ENCODE measurements at regions not wholly inside any gene's neighbourhood (a gene's known extent, or its start where the extent isn't known, plus 50 kb on each side); places are given as distances from the start of the nearest gene placed in this dataset.

GRCh38 chr13:111402441-111402840 lies 82.0 kb downstream of the TEX29 start:
- Histone ChIP-seq H3K4me1 (ENCODE audit: insufficient read depth, low read length) (no peaks in the 10 kb centered on the region), H3K9ac (ENCODE audit: low read depth, low read length) (no peak overlapping the region), H3K4me3 (ENCODE audit: low read length) (no peak overlapping the region), H3K27ac (ENCODE audit: low read depth, low read length) (no peak overlapping the region), H3K27me3 (ENCODE audit: insufficient read depth, low read length) (no peaks in the 10 kb centered on the region), H3K36me3 (ENCODE audit: insufficient read depth, low read length) (no peaks in the 10 kb centered on the region), H3K9me3 (ENCODE audit: insufficient read depth, low read depth, low read length) (no peaks in the 10 kb centered on the region)
- 93% methylated on average over 15 of the region's 15 CpGs for WGBS

DNA sequence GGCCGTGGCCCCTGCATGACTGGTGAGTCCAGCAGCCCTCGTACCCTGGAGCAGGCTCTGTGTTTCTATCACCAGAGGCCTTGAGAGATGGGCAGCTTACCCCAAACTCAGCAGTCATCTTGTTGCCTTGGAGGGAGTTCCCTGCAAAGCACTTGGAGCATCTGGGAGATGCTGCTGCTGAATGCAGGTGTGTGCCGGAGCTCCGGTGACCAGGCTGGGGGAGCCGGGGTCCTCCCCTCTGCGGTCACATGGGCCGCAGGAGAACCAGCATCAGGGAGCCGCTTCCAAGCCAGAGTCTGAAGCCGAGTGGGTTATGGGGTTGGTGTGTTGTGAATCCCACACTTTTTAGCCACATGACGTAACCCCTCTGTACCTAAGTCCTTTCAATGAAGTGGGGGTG lies 82.8 kb downstream of the TEX29 start:
- Histone ChIP-seq H3K4me1 (ENCODE audit: insufficient read depth, low read length) (no peaks in the 10 kb centered on the region), H3K9me3 (ENCODE audit: insufficient read depth, low read depth, low read length) (no peaks in the 10 kb centered on the region), H3K27ac (ENCODE audit: low read depth, low read length) (no peak overlapping the region), H3K27me3 (ENCODE audit: insufficient read depth, low read length) (no peaks in the 10 kb centered on the region), H3K9ac (ENCODE audit: low read depth, low read length) (no peak overlapping the region), H3K4me3 (ENCODE audit: low read length) (no peak overlapping the region), H3K36me3 (ENCODE audit: insufficient read depth, low read length) (no peaks in the 10 kb centered on the region)
- 97% methylated on average over 10 of the region's 10 CpGs for WGBS

DNA sequence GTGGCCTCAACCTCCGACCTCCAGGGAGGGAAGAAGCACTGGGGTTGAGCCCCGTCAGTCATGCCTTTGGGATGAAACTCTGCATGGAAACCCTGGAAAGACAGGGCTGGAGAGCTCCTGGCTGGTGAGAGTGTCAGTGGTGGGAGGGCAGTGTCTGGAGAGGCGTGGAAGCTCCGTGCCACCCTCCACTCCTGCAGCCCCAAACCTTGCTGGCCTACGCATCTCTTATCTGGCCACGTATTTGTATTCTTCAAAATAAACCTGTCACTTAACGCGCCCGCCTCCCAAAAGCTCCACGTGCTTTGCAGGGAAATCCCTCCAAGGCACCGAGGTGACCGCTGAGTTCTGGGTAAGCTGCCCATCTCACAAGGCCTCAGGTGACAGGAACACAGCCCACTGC lies 84.3 kb downstream of the TEX29 start:
- no peaks in the 10 kb centered on the region for H3K9me3 ChIP-seq (ENCODE audit: insufficient read depth, low read depth, low read length)
- no peak overlapping the region for H3K27ac ChIP-seq (ENCODE audit: low read depth, low read length)
- no peak overlapping the region for H3K9ac ChIP-seq (ENCODE audit: low read depth, low read length)
- WGBS, result 94% methylated on average over 12 of the region's 12 CpGs
- no peaks in the 10 kb centered on the region for H3K4me1 ChIP-seq (ENCODE audit: insufficient read depth, low read length)
- H3K4me3 ChIP-seq (ENCODE audit: low read length), result no peak overlapping the region
- H3K36me3 ChIP-seq (ENCODE audit: insufficient read depth, low read length), result no peaks in the 10 kb centered on the region
- H3K27me3 ChIP-seq (ENCODE audit: insufficient read depth, low read length), result no peaks in the 10 kb centered on the region

- no peaks in the 10 kb centered on the region for H3K27me3 ChIP-seq (ENCODE audit: insufficient read depth, low read length)
- no peaks in the 10 kb centered on the region for H3K36me3 ChIP-seq (ENCODE audit: insufficient read depth, low read length)
These were observed 86.2 kb downstream of the TEX29 start for GRCh38 chr13:111406636-111407035.

DNA sequence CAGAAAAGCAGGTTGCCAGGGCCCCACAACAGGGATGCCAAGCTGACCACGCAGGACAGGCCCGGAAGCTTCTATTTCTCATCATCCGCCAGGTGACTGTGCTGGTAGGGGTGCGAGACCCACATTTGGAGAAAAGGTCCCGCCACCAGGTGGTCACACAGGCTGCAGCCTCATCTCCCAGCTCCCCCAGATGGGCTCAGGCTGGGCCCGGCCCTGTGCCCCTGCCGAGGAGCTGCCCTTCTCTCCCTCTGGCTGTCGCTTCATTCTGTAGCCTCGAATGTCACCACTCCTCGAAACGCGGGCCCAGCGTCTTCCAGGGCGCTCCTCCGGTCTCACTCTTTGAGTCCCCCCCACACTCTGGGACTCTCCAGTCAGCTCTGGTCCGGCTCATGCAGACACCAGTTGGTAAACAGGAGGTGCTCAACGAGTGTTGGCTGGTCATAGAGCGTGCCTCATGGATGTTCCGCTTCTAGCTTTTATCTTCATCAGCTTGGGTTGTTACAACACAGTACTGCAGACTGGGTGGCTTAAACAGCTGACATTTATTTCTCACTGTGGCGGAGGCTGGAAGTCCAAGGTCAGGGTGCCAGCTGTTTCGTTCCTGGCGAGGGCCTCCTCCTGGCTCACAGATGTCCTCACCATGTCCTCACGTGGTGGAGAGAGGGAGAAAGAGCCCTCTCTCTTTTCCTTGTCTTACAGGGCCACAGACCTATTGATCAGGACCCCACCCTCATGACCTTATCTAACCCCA lies 87.1 kb downstream of the TEX29 start:
- H3K4me1 ChIP-seq (ENCODE audit: insufficient read depth, low read length), result no peaks in the 10 kb centered on the region
- H3K9me3 ChIP-seq (ENCODE audit: insufficient read depth, low read depth, low read length), result no peaks in the 10 kb centered on the region
- H3K4me3 ChIP-seq (ENCODE audit: low read length), result no peak overlapping the region
- H3K27ac ChIP-seq (ENCODE audit: low read depth, low read length), result no peak overlapping the region
- WGBS, result 95% methylated on average over 23 of the region's 23 CpGs
- no peak overlapping the region for H3K9ac ChIP-seq (ENCODE audit: low read depth, low read length)
- H3K27me3 ChIP-seq (ENCODE audit: insufficient read depth, low read length), result no peaks in the 10 kb centered on the region
- H3K36me3 ChIP-seq (ENCODE audit: insufficient read depth, low read length), result no peaks in the 10 kb centered on the region

More at GRCh38 chr13:111406636-111407035, 86.2 kb downstream of the TEX29 start:
- H3K9ac ChIP-seq (ENCODE audit: low read depth, low read length), result no peak overlapping the region
- no peaks in the 10 kb centered on the region for H3K4me1 ChIP-seq (ENCODE audit: insufficient read depth, low read length)
- WGBS, result 62% methylated on average over 3 of the region's 3 CpGs
- no peaks in the 10 kb centered on the region for H3K9me3 ChIP-seq (ENCODE audit: insufficient read depth, low read depth, low read length)
- no peak overlapping the region for H3K4me3 ChIP-seq (ENCODE audit: low read length)
- no peak overlapping the region for H3K27ac ChIP-seq (ENCODE audit: low read depth, low read length)

DNA sequence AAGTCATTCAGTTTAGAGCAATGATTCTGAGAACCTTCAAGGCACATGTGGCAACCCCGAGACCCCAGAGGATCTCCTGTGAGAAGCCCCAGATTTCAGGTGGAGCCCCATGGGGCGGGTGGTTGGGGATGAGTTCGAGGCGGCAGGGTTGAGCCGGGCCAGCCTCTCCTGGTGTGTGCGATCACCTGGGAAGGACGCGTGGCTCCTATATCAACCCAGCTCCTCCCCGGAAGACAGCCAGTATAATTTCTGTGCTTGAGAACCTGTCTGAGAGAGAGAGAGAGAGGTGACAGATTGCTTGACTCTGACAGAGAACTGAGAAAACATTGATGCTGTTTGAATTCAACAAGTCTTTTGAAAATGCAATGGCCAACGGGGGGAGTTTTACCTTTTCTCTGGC lies 89.0 kb downstream of the TEX29 start:
- no peaks in the 10 kb centered on the region for H3K27me3 ChIP-seq (ENCODE audit: insufficient read depth, low read length)
- no peak overlapping the region for H3K27ac ChIP-seq (ENCODE audit: low read depth, low read length)
- H3K36me3 ChIP-seq (ENCODE audit: insufficient read depth, low read length), result no peaks in the 10 kb centered on the region
- WGBS, result 94% methylated on average over 10 of the region's 10 CpGs
- no peaks in the 10 kb centered on the region for H3K9me3 ChIP-seq (ENCODE audit: insufficient read depth, low read depth, low read length)
- no peak overlapping the region for H3K9ac ChIP-seq (ENCODE audit: low read depth, low read length)
- H3K4me3 ChIP-seq (ENCODE audit: low read length), result no peak overlapping the region
- H3K4me1 ChIP-seq (ENCODE audit: insufficient read depth, low read length), result peaks cover 9% of the 10 kb centered on the region

- WGBS, result 92% methylated on average over 27 of the region's 27 CpGs
- H3K9ac ChIP-seq (ENCODE audit: low read depth, low read length), result no peak overlapping the region
- H3K27ac ChIP-seq (ENCODE audit: low read depth, low read length), result no peak overlapping the region
- no peaks in the 10 kb centered on the region for H3K36me3 ChIP-seq (ENCODE audit: insufficient read depth, low read length)
- H3K4me3 ChIP-seq (ENCODE audit: low read length), result no peak overlapping the region
- H3K9me3 ChIP-seq (ENCODE audit: insufficient read depth, low read depth, low read length), result no peaks in the 10 kb centered on the region
- H3K4me1 ChIP-seq (ENCODE audit: insufficient read depth, low read length), result peaks cover 9% of the 10 kb centered on the region
- no peaks in the 10 kb centered on the region for H3K27me3 ChIP-seq (ENCODE audit: insufficient read depth, low read length)
These were observed 90.0 kb downstream of the TEX29 start for GRCh38 chr13:111410232-111411021.

- Histone ChIP-seq H3K4me1 (ENCODE audit: insufficient read depth, low read length) (peaks cover 9% of the 10 kb centered on the region), H3K9ac (ENCODE audit: low read depth, low read length) (no peak overlapping the region), H3K27ac (ENCODE audit: low read depth, low read length) (no peak overlapping the region), H3K27me3 (ENCODE audit: insufficient read depth, low read length) (no peaks in the 10 kb centered on the region), H3K36me3 (ENCODE audit: insufficient read depth, low read length) (no peaks in the 10 kb centered on the region), H3K9me3 (ENCODE audit: insufficient read depth, low read depth, low read length) (no peaks in the 10 kb centered on the region), H3K4me3 (ENCODE audit: low read length) (no peak overlapping the region)
- 94% methylated on average over 48 of the region's 48 CpGs for WGBS
These were observed 90.9 kb downstream of the TEX29 start for GRCh38 chr13:111411151-111411858.

DNA sequence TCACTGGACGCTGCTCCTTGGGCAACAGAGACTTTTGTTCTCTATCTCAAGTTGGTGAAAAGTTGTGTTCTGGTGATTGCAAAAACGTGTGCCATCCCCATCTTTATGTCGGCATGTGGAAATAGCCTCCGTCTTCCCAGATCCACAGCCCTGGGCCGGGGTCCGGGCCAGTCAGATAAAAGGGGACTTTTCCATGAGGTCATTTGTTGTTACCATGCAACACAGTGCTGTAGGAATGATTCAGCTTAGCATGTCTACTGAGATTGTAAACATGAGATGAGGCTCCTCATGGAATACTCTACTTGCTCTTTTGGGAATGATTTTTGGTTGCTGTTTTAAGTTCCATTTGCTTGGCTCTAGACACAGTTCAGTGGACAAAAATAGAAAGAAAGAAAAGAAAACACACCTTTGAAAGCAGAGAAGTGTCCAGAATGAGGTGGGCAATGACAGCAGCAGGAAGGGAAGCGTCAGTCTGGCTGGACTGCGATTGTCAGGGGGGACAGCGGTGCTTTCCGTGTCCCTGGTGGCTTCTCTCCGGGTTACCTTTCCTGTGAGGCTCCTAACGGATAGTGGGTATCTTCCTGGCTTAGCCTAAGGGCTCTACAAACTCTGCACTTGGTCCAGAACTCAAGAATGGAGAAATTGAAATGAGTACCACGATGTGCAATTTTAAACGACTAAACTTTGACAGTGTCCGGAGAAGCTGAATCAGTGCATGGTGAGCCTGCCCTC lies 91.6 kb downstream of the TEX29 start:
- Histone ChIP-seq H3K9me3 (ENCODE audit: insufficient read depth, low read depth, low read length) (no peaks in the 10 kb centered on the region), H3K27me3 (ENCODE audit: insufficient read depth, low read length) (no peaks in the 10 kb centered on the region), H3K4me3 (ENCODE audit: low read length) (no peak overlapping the region), H3K9ac (ENCODE audit: low read depth, low read length) (no peak overlapping the region), H3K36me3 (ENCODE audit: insufficient read depth, low read length) (no peaks in the 10 kb centered on the region), H3K27ac (ENCODE audit: low read depth, low read length) (no peak overlapping the region), H3K4me1 (ENCODE audit: insufficient read depth, low read length) (peaks cover 9% of the 10 kb centered on the region)
- WGBS, result 89% methylated on average over 15 of the region's 15 CpGs

GRCh38 chr13:111413407-111414187 lies 93.2 kb downstream of the TEX29 start:
- Histone ChIP-seq H3K4me3 (ENCODE audit: low read length) (no peak overlapping the region), H3K27ac (ENCODE audit: low read depth, low read length) (no peak overlapping the region), H3K36me3 (ENCODE audit: insufficient read depth, low read length) (no peaks in the 10 kb centered on the region), H3K27me3 (ENCODE audit: insufficient read depth, low read length) (no peaks in the 10 kb centered on the region), H3K4me1 (ENCODE audit: insufficient read depth, low read length) (peaks cover 9% of the 10 kb centered on the region), H3K9me3 (ENCODE audit: insufficient read depth, low read depth, low read length) (no peaks in the 10 kb centered on the region), H3K9ac (ENCODE audit: low read depth, low read length) (no peak overlapping the region)
- 89% methylated on average over 19 of the region's 19 CpGs for whole genome bisulfite sequencing
